ENCODE measurements at regions not wholly inside any gene's neighbourhood (a gene's known extent, or its start where the extent isn't known, plus 50 kb on each side); places are given as distances from the start of the nearest gene placed in this dataset.

- H3K27me3 Mint-ChIP-seq (ENCODE audit: low read depth), result no peaks in the 10 kb centered on the region
Measured at GRCh38 chr9:88685966-88686365, 151.0 kb downstream of the NXNL2 start.

DNA sequence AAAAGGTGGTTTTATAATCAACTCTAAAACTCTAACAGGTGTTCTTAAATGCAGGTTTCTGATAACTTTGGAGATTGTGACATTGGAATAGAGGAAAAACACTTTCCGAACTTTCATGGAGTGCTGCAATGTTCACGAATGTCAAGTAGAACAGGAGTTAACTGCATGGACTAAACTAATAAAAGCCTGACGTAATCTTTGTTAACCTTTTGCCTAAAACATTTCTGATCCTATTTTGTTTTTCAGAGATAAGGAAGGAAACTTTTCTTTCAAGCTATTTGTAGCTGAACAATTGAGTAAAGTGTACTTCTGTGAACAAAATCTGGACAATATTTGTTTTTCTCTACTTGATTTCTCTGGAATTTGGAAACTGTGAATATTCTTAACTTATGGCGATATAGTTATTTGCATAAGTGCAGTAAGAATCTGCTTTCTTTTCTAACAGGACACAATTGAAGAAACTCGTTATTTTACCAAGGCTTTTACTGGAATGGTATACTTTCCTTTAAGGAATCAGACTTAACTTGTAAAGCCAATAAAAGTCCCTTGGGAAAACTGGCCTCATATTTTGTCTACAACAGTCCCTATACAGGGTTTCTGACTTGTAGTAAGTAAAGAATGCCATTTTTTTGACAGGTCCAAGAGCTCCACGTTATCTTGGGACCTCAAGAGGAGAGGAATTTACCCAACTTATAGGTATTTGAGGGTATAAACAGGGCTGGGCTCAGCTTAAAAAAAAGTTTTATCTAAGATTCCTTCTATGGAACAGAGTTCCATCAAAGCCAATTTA is 154.7 kb downstream of the NXNL2 start:
- H3K27ac Mint-ChIP-seq, result no peak overlapping the region
- H3K27me3 Mint-ChIP-seq (ENCODE audit: low read depth), result peaks cover 17% of the 10 kb centered on the region
- DNase-seq, result no peak
- no peak for ATAC-seq (replicated peaks in 1 of 2)
- no peaks in the 10 kb centered on the region for H3K36me3 Mint-ChIP-seq (ENCODE audit: insufficient read depth in 2 of 2)
- no peak overlapping the region for H3K4me3 Mint-ChIP-seq
- peaks cover 0 to 2% of the 10 kb centered on the region in 2 donors for H3K9me3 Mint-ChIP-seq
- H3K4me1 Mint-ChIP-seq (ENCODE audit: low read depth), result no peaks in the 10 kb centered on the region

More at GRCh38 chr9:88685966-88686365, 151.0 kb downstream of the NXNL2 start:
- H3K4me1 Mint-ChIP-seq (ENCODE audit: low read depth), result no peaks in the 10 kb centered on the region
- no peaks in the 10 kb centered on the region for H3K9me3 Mint-ChIP-seq
- H3K36me3 Mint-ChIP-seq (ENCODE audit: insufficient read depth in 2 of 2), result no peaks in the 10 kb centered on the region
- no peak for ATAC-seq (replicated peaks in 1 of 2)
- no peak for DNase-seq
- H3K27ac Mint-ChIP-seq, result no peak overlapping the region
- H3K4me3 Mint-ChIP-seq, result no peak overlapping the region

- Mint-ChIP-seq H3K27ac (no peak overlapping the region), H3K27me3 (ENCODE audit: low read depth) (peaks cover 23% of the 10 kb centered on the region), H3K4me3 (no peak overlapping the region), H3K4me1 (ENCODE audit: low read depth) (no peaks in the 10 kb centered on the region), H3K9me3 (peaks cover 0 to 2% of the 10 kb centered on the region in 2 donors), H3K36me3 (ENCODE audit: insufficient read depth in 2 of 2) (no peaks in the 10 kb centered on the region)
- ATAC-seq (replicated peaks in 1 of 2) (no peak), DNase-seq (no peak)
Measured at GRCh38 chr9:88690628-88691027, 155.7 kb downstream of the NXNL2 start.

DNA sequence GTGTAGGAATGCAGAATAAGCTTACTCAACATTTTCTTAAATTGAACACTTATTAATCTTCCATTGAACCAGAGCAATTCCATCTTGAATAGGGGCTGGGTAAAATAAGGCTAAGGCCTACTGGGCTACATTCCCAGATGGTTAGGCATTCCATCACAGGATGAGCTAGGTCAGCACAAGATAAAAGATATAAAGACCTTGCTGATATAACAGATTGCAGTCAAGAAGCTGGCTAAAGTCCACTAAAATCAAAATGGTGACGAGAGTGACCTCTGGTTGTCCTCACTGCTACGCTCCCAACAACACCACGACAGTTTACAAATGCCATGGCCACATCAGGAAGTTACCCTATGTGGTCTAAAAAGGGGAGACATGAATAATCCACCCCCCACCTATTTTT is 156.1 kb downstream of the NXNL2 start:
- ATAC-seq (replicated peaks in 1 of 2), result no peak

DNA sequence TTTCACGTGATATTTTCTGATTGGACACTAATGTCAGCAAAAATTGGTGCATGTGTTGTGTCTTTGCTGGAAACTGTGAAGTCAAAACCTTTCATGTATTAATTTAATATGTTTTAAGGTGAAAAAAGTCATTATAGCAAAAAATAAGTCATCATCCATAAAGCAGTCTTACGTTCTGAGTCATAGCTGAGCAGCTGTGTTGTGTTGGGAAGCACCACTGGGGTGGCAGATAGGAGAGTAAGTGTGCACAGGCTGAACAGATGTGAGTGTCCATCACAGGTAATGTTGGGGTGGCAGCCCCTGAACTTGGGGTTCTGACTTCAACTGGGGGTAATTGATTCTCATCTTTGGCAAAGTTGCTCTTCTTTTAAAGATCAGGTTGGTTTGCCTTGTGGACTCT is 156.8 kb downstream of the NXNL2 start:
- Mint-ChIP-seq H3K27me3 (ENCODE audit: low read depth) (peaks cover 23% of the 10 kb centered on the region), H3K27ac (no peak overlapping the region), H3K4me1 (ENCODE audit: low read depth) (no peaks in the 10 kb centered on the region), H3K9me3 (peaks cover 0 to 2% of the 10 kb centered on the region in 2 donors), H3K4me3 (no peak overlapping the region), H3K36me3 (ENCODE audit: insufficient read depth in 2 of 2) (no peaks in the 10 kb centered on the region)
- no peak for DNase-seq
- ATAC-seq (replicated peaks in 1 of 2), result no peak

More for the DNA sequence above, 156.1 kb downstream of the NXNL2 start:
- Mint-ChIP-seq H3K27me3 (ENCODE audit: low read depth) (peaks cover 23% of the 10 kb centered on the region), H3K4me3 (no peak overlapping the region), H3K27ac (no peak overlapping the region), H3K9me3 (peaks cover 0 to 2% of the 10 kb centered on the region in 2 donors), H3K36me3 (ENCODE audit: insufficient read depth in 2 of 2) (no peaks in the 10 kb centered on the region), H3K4me1 (ENCODE audit: low read depth) (no peaks in the 10 kb centered on the region)
- DNase-seq, result no peak

DNA sequence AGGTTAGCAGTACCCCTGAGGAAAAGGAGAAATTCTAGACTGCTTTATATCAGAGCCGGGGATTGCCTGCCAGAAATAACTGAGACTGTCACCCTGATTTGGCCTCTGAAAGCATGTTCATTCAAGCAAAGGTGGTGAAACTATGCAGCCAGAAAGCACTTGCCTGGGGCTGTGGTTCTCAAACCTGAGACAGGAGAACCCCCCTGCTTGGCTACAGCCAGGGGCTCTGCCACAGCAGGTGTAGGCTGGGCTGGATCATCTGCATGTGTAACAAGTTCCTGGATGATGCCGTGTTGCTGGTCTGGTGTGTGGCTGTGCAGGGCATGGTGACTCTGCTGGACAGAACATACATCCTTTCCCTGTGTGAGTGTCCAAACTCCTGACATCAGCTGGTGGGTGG is 157.8 kb downstream of the NXNL2 start:
- no peak overlapping the region for H3K4me3 Mint-ChIP-seq
- peaks cover 25% of the 10 kb centered on the region for H3K27me3 Mint-ChIP-seq (ENCODE audit: low read depth)
- H3K4me1 Mint-ChIP-seq (ENCODE audit: low read depth), result no peaks in the 10 kb centered on the region
- no peaks in the 10 kb centered on the region for H3K36me3 Mint-ChIP-seq (ENCODE audit: insufficient read depth in 2 of 2)
- no peak overlapping the region for H3K27ac Mint-ChIP-seq
- peaks cover 0 to 2% of the 10 kb centered on the region in 2 donors for H3K9me3 Mint-ChIP-seq
- DNase-seq (no peak), ATAC-seq (replicated peaks in 1 of 2) (no peak)

DNA sequence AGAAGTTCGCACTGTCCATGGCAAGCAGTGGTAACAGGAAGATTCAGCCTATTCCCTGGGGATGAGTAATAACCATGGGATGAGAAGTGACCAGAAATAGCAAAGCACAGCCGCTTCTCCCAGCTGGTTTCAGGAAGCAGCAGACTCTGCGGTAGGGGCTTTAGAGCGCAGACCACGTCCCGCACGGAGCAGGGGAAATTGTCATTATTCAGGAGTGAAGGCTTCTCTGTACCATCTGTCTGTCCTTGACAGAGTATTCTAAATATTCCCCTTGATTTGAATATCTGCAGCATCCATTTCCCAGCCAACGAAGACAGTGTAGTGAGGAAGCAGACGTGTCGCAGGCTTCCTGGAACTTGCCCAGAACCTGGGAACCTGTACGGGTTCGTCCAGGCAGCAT is 159.6 kb downstream of the NXNL2 start:
- ATAC-seq (replicated peaks in 1 of 2), result no peak
- Mint-ChIP-seq H3K4me3 (no peak overlapping the region), H3K27me3 (ENCODE audit: low read depth) (peaks cover 41% of the 10 kb centered on the region), H3K4me1 (ENCODE audit: low read depth) (no peaks in the 10 kb centered on the region), H3K36me3 (ENCODE audit: insufficient read depth in 2 of 2) (no peaks in the 10 kb centered on the region), H3K9me3 (peaks cover 0 to 2% of the 10 kb centered on the region in 2 donors), H3K27ac (no peak overlapping the region)
- DNase-seq, result no peak

GRCh38 chr9:88696501-88696900 is 161.5 kb downstream of the NXNL2 start:
- no peaks in the 10 kb centered on the region for H3K36me3 Mint-ChIP-seq (ENCODE audit: insufficient read depth in 2 of 2)
- H3K27me3 Mint-ChIP-seq (ENCODE audit: low read depth), result peaks cover 40% of the 10 kb centered on the region
- peaks cover 0 to 2% of the 10 kb centered on the region in 2 donors for H3K9me3 Mint-ChIP-seq
- no peaks in the 10 kb centered on the region for H3K4me1 Mint-ChIP-seq (ENCODE audit: low read depth)
- H3K4me3 Mint-ChIP-seq, result no peak overlapping the region
- DNase-seq (no peak), ATAC-seq (replicated peaks in 1 of 2) (no peak)
- no peak overlapping the region for H3K27ac Mint-ChIP-seq

GRCh38 chr9:88697764-88698432 is 162.9 kb downstream of the NXNL2 start:
- H3K9me3 Mint-ChIP-seq, result peaks cover 0 to 2% of the 10 kb centered on the region in 2 donors
- H3K36me3 Mint-ChIP-seq (ENCODE audit: insufficient read depth in 2 of 2), result no peaks in the 10 kb centered on the region
- H3K27ac Mint-ChIP-seq, result no peak overlapping the region
- no peaks in the 10 kb centered on the region for H3K4me1 Mint-ChIP-seq (ENCODE audit: low read depth)
- peaks cover 41% of the 10 kb centered on the region for H3K27me3 Mint-ChIP-seq (ENCODE audit: low read depth)
- DNase-seq, result no peak
- no peak overlapping the region for H3K4me3 Mint-ChIP-seq
- ATAC-seq (replicated peaks in 1 of 2), result no peak

DNA sequence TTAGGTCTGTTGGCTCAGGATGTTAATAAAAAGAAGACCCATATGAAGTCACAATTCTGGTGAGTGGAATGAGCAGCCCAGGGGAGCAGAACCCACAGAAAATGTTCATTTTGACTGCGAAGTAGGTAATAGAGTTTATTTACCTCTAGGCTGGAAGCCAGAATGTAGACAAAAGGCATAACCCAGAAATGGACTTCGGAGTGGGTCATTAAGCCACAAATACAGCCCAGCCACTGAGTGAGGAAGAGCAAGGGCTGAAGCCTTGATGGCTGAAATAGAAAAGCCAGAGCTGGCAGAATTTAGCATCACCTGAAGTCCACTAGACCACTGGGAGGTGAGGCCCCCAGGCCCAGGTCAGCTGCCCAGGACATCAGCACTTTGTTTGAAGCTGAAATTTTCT is 168.0 kb downstream of the NXNL2 start:
- Mint-ChIP-seq H3K4me1 (ENCODE audit: low read depth) (no peaks in the 10 kb centered on the region), H3K27me3 (ENCODE audit: low read depth) (peaks cover 19% of the 10 kb centered on the region), H3K27ac (no peak overlapping the region), H3K4me3 (no peak overlapping the region), H3K36me3 (ENCODE audit: insufficient read depth in 2 of 2) (no peaks in the 10 kb centered on the region), H3K9me3 (no peaks in the 10 kb centered on the region)
- ATAC-seq (replicated peaks in 1 of 2), result no peak
- no peak for DNase-seq

DNA sequence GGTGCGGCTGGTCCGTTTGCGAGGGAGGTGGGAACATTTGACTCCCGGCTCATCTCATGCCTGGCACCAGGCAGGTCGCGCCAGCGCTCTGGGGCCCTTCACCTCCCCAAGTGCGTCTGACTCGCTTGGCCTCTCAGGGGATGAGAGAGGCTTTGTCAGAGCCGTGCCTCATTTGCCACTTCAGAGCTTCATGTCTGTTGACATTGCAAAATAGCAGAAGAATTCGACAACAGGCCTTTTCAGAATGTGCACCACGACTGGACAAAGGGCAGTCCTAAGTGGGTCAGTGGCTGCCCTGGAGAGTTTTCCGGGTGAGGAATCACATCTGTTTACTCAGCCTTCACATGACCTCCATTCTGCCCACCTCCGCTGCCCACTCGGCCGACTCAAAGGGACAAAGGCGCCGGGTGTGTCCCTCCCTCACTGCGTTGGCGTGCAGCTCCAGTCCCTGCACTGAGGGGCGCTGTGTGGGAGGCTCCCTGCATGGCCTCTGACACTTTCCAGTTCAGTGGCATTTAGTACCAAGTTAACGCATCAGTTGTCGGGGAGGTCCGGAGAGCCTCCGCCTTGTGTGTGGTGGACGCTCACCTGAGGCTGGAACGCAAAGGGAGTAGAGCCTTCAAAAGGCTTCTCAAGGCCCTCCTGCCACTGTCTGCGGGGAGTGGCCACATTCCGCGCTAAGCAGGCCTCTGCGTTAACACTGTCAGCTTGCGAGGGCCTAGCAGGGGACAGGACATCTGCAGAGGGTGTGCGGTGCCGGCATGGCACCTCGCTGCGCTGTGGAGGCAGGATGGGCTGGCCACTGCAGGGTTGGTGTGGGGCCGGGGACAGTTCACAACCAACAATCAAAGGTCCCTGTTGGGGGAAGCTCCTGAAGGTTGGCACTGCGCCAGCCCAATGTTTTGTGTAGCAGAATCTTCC is 171.5 kb downstream of the NXNL2 start:
- H3K36me3 Mint-ChIP-seq (ENCODE audit: insufficient read depth in 2 of 2), result no peaks in the 10 kb centered on the region
- H3K4me1 Mint-ChIP-seq (ENCODE audit: low read depth), result no peaks in the 10 kb centered on the region
- no peak for DNase-seq
- H3K4me3 Mint-ChIP-seq, result no peak overlapping the region
- no peak overlapping the region for H3K27ac Mint-ChIP-seq
- no peaks in the 10 kb centered on the region for H3K9me3 Mint-ChIP-seq
- no peak for ATAC-seq (replicated peaks in 1 of 2)
- peaks cover 5% of the 10 kb centered on the region for H3K27me3 Mint-ChIP-seq (ENCODE audit: low read depth)

- Mint-ChIP-seq H3K27me3 (ENCODE audit: low read depth) (peaks cover 8% of the 10 kb centered on the region), H3K9me3 (peaks cover 0 to 4% of the 10 kb centered on the region in 2 donors), H3K36me3 (ENCODE audit: insufficient read depth in 2 of 2) (no peaks in the 10 kb centered on the region), H3K4me1 (ENCODE audit: low read depth) (no peaks in the 10 kb centered on the region), H3K4me3 (no peak overlapping the region), H3K27ac (no peak overlapping the region)
- no peak for ATAC-seq (replicated peaks in 1 of 2)
- DNase-seq, result no peak
Measured at GRCh38 chr9:88710449-88710848, 175.5 kb downstream of the NXNL2 start.

GRCh38 chr9:88711719-88712118 is 176.7 kb downstream of the NXNL2 start:
- no peak for ATAC-seq (replicated peaks in 1 of 2)
- no peak overlapping the region for H3K4me3 Mint-ChIP-seq
- H3K9me3 Mint-ChIP-seq, result peaks cover 0 to 4% of the 10 kb centered on the region in 2 donors
- no peak overlapping the region for H3K27ac Mint-ChIP-seq
- DNase-seq, result no peak
- no peaks in the 10 kb centered on the region for H3K36me3 Mint-ChIP-seq (ENCODE audit: insufficient read depth in 2 of 2)
- H3K4me1 Mint-ChIP-seq (ENCODE audit: low read depth), result no peaks in the 10 kb centered on the region
- peaks cover 12% of the 10 kb centered on the region for H3K27me3 Mint-ChIP-seq (ENCODE audit: low read depth)
